SKM-1 (cell line): ENCODE measurements at regions not wholly inside any gene's neighbourhood (a gene's known extent, or its start where the extent isn't known, plus 50 kb on each side); places are given as distances from the start of the nearest gene placed in this dataset.

Source experiments
- DNase-seq: peaks from one replicate; lab custom pipeline; 2025; ENCODE audit not compliant: unreplicated experiment; lab: John Stamatoyannopoulos, UW

- no peak for DNase-seq
Measured at GRCh38 chr12:11946161-11946560, 124.6 kb upstream of the BCL2L14 start.

DNA sequence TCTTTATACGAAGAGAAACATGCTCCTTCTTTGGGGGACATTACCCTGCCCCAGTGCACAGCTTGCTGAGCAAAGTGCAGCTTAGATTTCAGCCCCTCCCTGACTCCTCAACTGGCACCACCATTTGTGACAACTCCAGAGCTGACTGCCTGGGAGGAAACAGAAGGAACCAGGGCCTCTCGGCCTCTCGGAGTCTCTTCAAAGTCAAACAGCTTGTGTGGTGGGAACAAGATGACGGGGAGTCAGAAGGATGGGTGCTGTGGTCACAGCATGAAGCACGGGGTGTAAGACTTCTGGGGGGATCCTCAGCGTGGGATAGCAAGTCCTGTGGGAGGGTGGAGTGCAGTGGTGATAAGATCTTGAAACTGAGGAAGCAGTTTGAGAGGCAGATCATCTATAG is 123.5 kb upstream of the BCL2L14 start:
- no peak for DNase-seq

DNA sequence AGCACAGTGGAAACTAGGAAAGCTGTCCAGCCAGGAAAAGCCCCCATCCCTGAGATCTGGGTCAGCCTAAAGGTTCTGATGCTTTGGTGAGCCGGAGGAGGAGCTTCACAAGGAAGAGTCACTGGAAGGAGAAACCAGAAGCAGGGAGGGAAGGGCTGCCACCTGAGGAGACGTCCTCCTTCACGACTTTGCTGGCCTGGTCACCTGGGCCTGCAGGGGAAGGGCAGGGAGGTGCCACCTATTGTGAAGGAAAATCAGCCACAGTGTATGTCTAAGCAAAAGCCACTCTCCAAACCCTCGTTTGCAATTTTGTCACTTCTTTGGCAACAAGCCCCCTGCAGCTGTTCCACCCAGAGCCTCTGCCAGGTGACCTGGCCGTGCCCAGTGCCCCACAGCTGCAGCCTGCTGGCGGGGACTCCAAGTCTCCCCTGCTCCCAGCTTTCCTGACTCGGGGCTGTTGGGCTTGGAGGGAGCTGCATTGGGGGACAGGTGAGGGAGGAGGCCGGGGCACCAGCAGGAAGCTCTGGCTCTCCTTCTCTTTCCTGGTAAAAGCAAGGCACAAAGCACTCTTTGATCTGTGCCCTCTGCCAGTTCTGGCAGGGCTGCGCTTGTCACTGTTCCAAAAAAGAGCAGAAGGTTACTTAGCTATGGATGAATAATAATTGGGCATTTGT is 120.9 kb upstream of the BCL2L14 start:
- DNase-seq: no peak

DNA sequence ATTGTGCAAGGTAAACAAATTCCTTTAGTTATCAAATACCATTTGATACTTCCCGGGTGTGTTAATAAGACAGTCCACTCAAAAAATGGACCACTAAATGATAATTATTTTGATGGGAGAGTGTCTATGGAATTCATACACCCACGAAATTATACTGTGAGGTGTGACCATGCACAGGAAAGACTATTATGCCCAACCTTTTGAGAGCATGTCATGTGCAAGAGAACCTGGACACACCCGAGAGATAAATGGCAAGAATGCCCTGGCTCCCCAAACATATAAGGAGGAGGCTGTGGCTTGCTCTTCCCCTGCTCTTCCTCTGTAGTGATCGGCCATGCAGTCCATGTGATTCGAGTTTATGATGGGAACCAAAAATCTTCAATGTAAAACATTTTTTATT is 119.5 kb upstream of the BCL2L14 start:
- no peak for DNase-seq

GRCh38 chr12:11953523-11953922 is 117.2 kb upstream of the BCL2L14 start:
- no peak for DNase-seq

DNA sequence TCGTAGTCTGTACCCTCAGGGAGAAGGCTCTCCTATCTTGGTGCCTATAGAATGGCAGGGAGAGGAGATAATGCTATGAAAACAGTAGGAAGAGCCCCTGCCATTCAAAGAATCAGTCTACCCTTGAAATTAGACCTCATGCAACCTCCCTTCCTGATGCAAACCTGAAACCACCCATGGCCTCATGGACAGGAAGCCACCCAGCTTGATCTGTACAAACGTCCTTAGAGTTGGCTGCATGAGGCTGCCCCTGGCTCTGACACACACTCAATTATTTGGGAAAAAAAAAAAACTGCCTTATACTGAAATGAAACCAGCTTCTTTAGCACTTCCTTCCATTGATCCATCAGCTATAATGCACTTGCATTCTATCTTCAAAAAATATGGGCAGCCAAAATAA is 116.6 kb upstream of the BCL2L14 start:
- no peak for DNase-seq

DNA sequence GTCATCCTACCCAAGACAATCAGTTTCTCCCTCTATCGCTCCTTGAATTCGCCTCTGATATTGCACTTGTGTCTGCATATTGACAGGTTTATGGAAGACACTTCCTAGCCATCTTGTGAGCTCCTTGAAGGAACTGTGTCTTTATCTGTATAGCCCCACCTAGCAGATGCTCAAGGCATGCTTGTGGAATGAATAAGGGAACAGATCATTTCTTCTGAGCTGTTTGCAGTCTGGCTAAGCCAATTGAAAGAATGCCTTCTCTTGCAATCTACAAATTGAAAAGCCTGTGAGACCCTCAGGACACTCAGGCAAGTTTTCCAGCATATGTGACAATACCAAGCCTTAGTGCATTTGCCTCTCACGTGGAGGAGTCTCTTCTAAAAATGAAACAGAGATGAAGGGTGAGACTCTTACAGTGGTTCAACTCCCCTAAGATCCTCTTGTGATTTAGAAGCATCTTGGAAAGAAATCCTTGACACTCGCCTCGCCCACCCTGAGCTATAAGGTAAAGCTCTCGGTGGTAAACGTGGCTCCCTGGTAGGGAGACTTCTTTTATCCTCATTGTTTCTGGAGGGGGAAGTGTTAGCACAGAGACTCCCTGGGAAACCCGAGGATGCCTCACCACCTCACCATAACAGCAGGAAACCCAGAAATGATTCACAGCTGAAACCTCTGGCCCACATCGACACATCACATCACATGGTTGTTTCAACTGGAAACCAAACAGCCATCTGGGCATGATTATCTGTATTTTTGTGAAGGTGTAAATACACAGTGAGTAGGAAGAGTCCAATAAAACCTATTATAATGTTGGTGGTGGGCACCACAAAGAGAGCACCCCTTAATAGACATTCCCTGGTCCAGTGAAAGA is 112.3 kb upstream of the BCL2L14 start:
- no peak for DNase-seq

GRCh38 chr12:11959117-11959823 is 111.5 kb upstream of the BCL2L14 start:
- DNase-seq: no peak

- DNase-seq: no peak
Measured at GRCh38 chr12:11960646-11961045, 110.1 kb upstream of the BCL2L14 start.

DNA sequence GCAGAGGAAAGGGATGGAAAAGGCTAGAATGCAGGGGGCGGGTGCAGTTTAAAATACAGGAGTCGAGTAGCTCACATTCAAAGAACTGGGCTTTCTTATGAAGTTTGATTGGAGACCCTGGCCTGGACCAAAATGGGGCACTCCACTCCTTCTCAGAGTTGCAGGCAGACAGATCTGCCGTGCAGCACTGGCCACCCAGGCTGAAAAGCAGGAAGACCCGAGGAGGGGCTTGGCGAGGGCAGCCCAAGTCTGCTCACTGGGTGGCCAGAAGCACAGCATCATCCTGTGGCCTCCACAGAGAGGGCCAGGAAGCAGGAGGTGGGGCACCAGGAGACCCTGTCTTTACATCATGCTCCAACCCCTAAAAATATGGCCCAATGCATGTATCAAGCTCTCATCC is 109.1 kb upstream of the BCL2L14 start:
- DNase-seq: no peak

DNA sequence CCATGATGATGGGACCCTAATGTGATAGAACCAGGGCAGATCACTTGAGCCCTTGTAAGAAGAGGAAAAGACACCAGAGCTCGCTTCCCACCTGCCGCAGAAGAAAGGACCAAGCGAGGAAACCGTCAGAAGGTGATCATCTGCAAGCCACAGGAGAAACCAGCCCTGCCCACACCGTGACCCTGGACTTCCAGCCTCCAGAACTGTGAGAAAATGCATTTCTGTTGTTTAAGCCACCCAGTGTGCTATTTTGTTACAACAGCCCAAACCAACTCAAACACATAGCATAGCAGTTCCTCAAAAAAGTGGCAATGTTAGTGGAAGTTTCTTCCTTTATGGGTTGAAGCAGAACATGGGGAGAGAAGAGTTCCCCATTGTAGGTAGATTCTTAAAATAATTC is 107.9 kb upstream of the BCL2L14 start:
- no peak for DNase-seq

- no peak for DNase-seq
Measured at GRCh38 chr12:11963841-11964471, 106.8 kb upstream of the BCL2L14 start.

DNA sequence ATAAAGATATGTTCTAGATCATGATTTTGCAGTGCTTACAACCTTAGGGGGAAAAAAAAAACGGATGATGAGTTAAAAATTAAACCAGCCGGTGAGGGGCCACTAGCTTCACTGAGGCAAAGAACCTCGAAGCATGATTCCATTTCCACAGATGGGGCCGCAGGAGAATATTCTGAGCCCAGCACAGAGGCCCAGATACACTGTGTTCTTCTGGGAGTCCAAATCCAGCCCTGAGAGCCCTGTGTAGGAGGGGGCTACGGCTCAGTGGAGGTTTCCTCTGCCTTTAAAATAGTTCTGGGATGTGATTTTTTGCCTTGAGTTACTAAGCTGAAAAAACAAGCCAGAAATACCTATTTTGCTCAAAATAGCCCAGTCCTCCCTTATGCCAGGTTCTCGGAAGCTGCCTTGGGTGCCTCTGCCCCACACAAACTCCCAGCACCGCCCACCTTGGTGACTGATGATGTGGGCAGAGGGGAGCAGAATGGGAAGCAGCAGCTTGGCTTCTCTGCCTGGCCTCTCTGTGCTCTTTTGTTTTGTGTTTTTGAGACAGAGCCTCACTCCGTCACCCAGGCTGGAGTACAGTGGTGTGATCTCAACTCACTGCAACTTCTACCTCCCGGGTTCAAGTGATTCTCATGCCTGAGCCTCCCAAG is 105.4 kb upstream of the BCL2L14 start:
- no peak for DNase-seq

DNA sequence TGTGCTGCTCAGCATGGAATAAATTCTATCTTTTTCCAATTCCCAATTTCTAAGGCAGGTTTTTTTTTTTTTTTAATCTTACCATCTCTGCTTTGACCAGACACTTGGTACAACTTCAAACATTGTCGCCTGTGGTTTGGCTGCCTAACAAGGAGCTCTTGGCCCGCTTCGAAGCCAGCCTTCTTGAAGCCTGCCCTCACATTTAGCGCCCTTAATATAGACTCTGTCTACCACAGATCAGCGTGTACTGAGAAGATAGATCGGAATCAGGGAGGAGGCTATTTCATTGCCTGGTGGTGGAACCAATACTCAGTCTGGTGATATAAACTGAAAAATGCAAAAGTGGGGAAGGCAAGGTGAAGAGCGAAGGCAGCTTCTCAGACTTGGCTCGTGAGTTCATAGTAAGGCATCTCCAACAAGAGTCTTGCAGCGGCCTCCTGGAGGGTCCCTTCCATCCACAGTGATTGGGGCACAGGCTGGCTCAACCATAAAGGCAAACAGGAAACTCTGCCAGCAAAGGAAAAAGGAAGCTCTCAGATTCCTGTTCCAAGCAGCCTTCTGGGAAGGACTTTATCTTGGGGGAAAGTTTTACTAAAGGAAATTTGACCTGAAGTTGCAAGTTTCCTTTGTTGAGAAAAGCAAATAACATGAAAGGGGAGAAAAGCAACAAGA is 103.2 kb upstream of the BCL2L14 start:
- DNase-seq: no peak

DNA sequence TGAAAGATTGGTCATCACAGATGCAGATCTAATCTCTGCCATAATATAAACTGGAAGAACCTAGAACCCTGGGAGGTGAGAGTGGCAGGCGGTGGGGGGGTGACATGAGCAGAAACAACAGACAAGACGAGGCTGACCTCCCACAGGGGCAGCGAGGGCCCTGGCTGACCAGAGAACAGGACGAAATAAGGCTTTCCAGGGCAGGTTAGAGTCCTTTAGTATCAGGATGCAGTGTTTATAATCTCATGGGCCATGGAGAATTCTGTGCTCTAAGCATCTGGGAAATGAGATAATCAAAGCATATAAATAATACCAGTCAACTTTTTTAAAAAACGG is 102.7 kb upstream of the BCL2L14 start:
- DNase-seq: no peak

GRCh38 chr12:11968516-11968915 is 102.2 kb upstream of the BCL2L14 start:
- no peak for DNase-seq

DNA sequence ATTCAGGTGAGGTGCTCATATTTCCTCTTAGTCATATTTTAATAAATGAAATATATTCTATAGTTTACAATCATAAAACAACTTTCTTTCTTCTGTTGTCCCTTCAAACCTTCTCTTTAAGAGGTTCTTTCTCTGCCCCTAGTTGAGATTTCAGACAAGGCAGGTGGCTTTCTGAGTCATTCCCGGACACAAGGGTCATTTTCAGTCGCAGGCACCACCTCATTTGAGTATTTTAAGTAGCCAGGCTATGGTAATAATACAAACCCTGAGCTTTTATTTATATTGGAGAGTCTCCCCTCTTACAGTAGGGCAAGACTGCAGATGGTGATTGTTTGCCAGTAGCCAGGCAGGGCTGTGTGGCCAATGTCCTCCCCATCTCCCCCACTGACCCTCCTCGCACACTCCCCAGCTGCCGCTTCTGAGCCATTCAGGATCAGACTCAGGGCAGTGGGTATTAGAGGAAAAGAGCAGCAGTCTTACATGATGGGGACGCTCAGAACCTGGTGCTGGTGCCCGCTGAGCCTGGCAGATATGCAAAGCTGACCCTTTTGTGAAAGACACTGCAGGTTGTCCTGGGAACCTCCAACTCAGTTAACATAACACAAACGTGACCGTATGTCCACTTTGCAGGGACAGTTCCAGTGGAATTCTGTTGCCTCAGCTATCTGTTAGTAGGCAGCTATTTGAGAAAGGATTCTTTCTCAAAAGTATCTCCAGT is 101.1 kb upstream of the BCL2L14 start:
- no peak for DNase-seq

DNA sequence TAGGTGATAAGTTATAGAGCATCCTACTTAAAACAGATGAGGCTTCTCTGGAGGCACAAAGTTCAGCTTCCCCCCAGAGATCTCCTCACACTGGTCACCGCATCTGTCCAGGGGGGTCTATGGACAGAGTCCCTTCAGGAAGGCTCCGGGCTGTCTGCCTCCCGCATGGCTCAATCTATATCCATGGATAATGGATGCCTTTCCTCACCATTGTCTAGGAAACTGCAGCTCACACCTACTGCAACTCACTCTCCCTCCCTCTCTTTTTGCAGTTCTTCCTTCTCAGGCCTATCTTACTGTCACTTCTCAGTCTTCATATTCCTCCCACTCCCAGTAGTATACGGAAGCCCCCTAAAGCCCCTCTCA is 100.6 kb upstream of the BCL2L14 start:
- no peak for DNase-seq

- DNase-seq: no peak
Measured at GRCh38 chr12:11973396-11973795, 97.3 kb upstream of the BCL2L14 start.

- no peak for DNase-seq
Measured at GRCh38 chr12:11976005-11976404, 94.7 kb upstream of the BCL2L14 start.
